ENCODE measurements at regions not wholly inside any gene's neighbourhood (a gene's known extent, or its start where the extent isn't known, plus 50 kb on each side); places are given as distances from the start of the nearest gene placed in this dataset.

GRCh38 chr4:187478292-187479140 is 517.1 kb upstream of the ZFP42 start:
- Histone ChIP-seq H3K4me3 (ENCODE audit: severe bottlenecking) (no peak overlapping the region), H3K4me1 (ENCODE audit: insufficient read depth, poor library complexity, severe bottlenecking) (peaks cover 17% of the 10 kb centered on the region), H3K27ac (ENCODE audit: poor library complexity, severe bottlenecking) (peak overlapping the region; percentile 17), H3K36me3 (ENCODE audit: low read depth) (no peaks in the 10 kb centered on the region), H3K9me3 (ENCODE audit: severe bottlenecking) (no peaks in the 10 kb centered on the region), H3K27me3 (ENCODE audit: insufficient read depth, poor library complexity, severe bottlenecking) (no peaks in the 10 kb centered on the region)
- DNase-seq (ENCODE audit: low spot score) (no peak), ATAC-seq (ENCODE audit: low read depth) (peak; percentile 92)
- TF ChIP-seq CTCF (IDR thresholded peaks at IDR 0.05; ENCODE audit: poor library complexity, severe bottlenecking): no peak

GRCh38 chr4:187479511-187479910 is 516.1 kb upstream of the ZFP42 start:
- TF ChIP-seq CTCF (IDR thresholded peaks at IDR 0.05; ENCODE audit: poor library complexity, severe bottlenecking): no peak
- no peaks in the 10 kb centered on the region for H3K27me3 ChIP-seq (ENCODE audit: insufficient read depth, poor library complexity, severe bottlenecking)
- ATAC-seq (ENCODE audit: low read depth): no peak
- no peaks in the 10 kb centered on the region for H3K9me3 ChIP-seq (ENCODE audit: severe bottlenecking)
- H3K36me3 ChIP-seq (ENCODE audit: low read depth): no peaks in the 10 kb centered on the region
- no peak for DNase-seq (ENCODE audit: low spot score)
- H3K4me3 ChIP-seq (ENCODE audit: severe bottlenecking): no peak overlapping the region
- peaks cover 17% of the 10 kb centered on the region for H3K4me1 ChIP-seq (ENCODE audit: insufficient read depth, poor library complexity, severe bottlenecking)
- H3K27ac ChIP-seq (ENCODE audit: poor library complexity, severe bottlenecking): peak overlapping the region; percentile 17

- Histone ChIP-seq H3K27me3 (ENCODE audit: insufficient read depth, poor library complexity, severe bottlenecking) (no peaks in the 10 kb centered on the region), H3K27ac (ENCODE audit: poor library complexity, severe bottlenecking) (no peak overlapping the region), H3K4me1 (ENCODE audit: insufficient read depth, poor library complexity, severe bottlenecking) (peaks cover 17% of the 10 kb centered on the region), H3K4me3 (ENCODE audit: severe bottlenecking) (no peak overlapping the region), H3K9me3 (ENCODE audit: severe bottlenecking) (no peaks in the 10 kb centered on the region), H3K36me3 (ENCODE audit: low read depth) (no peaks in the 10 kb centered on the region)
- TF ChIP-seq CTCF (IDR thresholded peaks at IDR 0.05; ENCODE audit: poor library complexity, severe bottlenecking): no peak
- ATAC-seq (ENCODE audit: low read depth) (peak; percentile 43), DNase-seq (ENCODE audit: low spot score) (no peak)
These were observed 515.1 kb upstream of the ZFP42 start for GRCh38 chr4:187480146-187481145.

- no peak overlapping the region for H3K27ac ChIP-seq (ENCODE audit: poor library complexity, severe bottlenecking)
- DNase-seq (ENCODE audit: low spot score): no peak
These were observed 511.4 kb upstream of the ZFP42 start for GRCh38 chr4:187484186-187484585.

More at GRCh38 chr4:187484186-187484585, 511.4 kb upstream of the ZFP42 start:
- Histone ChIP-seq H3K27me3 (ENCODE audit: insufficient read depth, poor library complexity, severe bottlenecking) (no peaks in the 10 kb centered on the region), H3K4me1 (ENCODE audit: insufficient read depth, poor library complexity, severe bottlenecking) (peaks cover 10% of the 10 kb centered on the region), H3K9me3 (ENCODE audit: severe bottlenecking) (peaks cover 2% of the 10 kb centered on the region), H3K4me3 (ENCODE audit: severe bottlenecking) (no peak overlapping the region), H3K36me3 (ENCODE audit: low read depth) (no peaks in the 10 kb centered on the region)
- ATAC-seq (ENCODE audit: low read depth): no peak
- TF ChIP-seq CTCF (IDR thresholded peaks at IDR 0.05; ENCODE audit: poor library complexity, severe bottlenecking): no peak

Measured in RWPE2 (cell line).